ENCODE measurements at regions not wholly inside any gene's neighbourhood (a gene's known extent, or its start where the extent isn't known, plus 50 kb on each side); places are given as distances from the start of the nearest gene placed in this dataset.

DNA sequence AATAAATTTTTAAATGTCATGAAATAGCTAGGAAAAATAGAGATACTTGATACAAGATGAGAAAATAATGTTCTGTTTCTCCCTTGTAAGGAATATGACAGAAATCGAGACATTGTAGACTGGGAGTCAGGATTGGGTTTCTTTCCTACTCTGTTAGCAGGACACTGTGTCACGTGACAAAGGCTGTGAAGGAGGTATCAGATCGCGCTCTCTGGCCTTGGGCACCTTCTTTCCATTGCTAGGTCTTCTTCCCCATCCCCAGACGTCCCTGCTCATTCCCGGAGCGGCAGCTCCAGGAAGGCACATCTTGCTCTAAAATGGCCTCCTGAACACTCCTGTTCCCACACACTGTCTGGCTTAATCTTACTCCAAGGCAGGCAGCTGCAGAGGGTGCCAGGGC, 133.4 kb downstream of the TM9SF2 start:
- TF ChIP-seq RXRA (IDR thresholded peaks at IDR 0.05; ENCODE audit: insufficient read depth, low read depth, low read length) (no peak), EZH2 (IDR thresholded peaks at IDR 0.05; ENCODE audit: low read depth, low read length, severe bottlenecking) (no peak), EP300 (IDR thresholded peaks at IDR 0.05; ENCODE audit: borderline replicate concordance in 1 of 2, low read depth in 2 of 2, low read length in 2 of 2) (no peak), POLR2AphosphoS5 (IDR thresholded peaks at IDR 0.05; ENCODE audit: low read depth, low read length) (no peak), JUND (IDR thresholded peaks at IDR 0.05; ENCODE audit: low read length) (no peak)

All from H1 (cell line).